ENCODE measurements at regions not wholly inside any gene's neighbourhood (a gene's known extent, or its start where the extent isn't known, plus 50 kb on each side); places are given as distances from the start of the nearest gene placed in this dataset.
"Not testable (repeated sequence)": the region's sequence is repeated elsewhere in the genome, so short reads cannot be mapped to it uniquely, and the experiment has no call there.

DNA sequence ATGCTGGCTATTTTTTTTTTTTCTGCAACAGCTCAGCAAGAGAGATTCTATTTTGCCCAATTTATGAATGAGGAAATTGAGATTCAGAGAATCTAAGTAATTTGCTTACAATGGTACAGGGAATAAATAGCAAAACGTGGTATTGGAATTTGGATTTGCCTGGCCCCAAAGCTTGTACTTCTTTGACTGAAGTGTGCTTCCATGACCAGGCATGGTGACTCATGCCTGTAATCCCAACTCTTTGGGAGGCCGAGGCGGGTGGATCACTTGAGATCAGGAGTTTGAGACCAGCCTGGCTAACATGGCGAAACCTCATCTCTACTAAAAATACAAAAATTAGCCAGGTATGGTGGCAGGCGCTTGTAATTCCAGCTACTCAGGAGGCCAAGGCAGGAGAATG is 591.1 kb downstream of the CSNK1G3 start:
- not testable (repeated sequence) for TF ChIP-seq CTCF, POLR2AphosphoS5, EP300 (IDR thresholded peaks at IDR 0.05)

Measured in stomach (tissue), 4 donors.